ENCODE measurements at regions not wholly inside any gene's neighbourhood (a gene's known extent, or its start where the extent isn't known, plus 50 kb on each side); places are given as distances from the start of the nearest gene placed in this dataset.
A peak's percentile ranks its signal among the peaks of the same experiment; 100 is the strongest.
"Not testable (repeated sequence)": the region's sequence is repeated elsewhere in the genome, so short reads cannot be mapped to it uniquely, and the experiment has no call there.

DNA sequence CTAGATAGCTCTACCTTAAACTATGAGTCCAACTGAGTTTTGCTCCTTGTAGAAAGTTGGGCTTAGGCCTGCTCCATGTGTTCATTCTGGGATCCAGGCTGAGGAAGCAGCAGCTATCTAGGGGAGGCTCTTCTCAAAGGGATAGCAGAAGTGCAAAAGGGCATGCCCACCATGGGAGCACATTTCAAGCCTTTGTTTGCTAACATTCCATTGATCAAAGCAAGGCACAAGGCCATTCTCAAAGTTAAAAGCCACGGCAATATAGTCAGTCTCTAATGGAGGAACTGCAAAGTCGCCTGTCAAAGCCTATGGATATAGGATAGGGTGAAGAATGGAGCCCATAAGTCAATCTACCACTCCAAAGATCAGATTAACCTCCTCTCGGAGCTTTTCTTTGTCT is 488.1 kb upstream of the ARX start:
- no peak for DNase-seq

DNA sequence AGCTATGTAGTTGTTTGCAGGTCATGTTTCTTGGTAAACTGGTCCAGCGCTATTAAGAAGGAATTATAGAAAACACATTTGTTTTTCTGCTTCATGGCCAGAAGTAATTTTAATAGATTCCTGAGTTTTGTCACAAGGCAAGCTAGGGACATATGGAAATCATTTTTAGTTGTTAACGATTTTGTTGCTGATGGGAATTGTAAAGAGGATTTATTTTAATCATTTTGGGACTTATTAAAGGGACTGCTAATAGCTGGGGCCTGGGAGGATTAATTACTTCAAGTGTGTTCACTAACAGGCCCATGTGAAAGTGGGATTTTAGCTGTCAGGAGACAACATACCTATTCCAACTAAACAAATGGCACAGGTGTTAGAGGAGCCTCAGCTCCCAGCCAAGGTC is 492.0 kb upstream of the ARX start:
- no peak for DNase-seq

DNA sequence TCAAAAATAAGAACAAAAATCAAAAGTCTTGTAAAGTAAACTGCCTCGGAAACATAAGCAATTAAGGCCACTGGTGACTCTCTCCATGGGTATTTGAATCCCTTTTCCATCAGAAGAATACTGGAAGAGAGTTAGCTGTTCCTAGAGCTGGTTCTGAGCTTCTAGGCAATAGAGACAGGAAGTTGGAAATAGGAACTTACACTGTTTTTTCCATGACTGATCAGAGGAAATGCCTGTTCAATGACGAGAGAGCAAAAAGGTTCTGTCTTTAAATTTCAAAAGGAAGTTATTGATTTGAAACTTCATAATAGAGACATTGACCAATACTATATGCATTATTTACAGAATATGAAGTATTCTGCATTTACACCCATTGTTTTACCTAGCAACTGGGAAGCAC is 503.5 kb upstream of the ARX start:
- no peak for DNase-seq

DNA sequence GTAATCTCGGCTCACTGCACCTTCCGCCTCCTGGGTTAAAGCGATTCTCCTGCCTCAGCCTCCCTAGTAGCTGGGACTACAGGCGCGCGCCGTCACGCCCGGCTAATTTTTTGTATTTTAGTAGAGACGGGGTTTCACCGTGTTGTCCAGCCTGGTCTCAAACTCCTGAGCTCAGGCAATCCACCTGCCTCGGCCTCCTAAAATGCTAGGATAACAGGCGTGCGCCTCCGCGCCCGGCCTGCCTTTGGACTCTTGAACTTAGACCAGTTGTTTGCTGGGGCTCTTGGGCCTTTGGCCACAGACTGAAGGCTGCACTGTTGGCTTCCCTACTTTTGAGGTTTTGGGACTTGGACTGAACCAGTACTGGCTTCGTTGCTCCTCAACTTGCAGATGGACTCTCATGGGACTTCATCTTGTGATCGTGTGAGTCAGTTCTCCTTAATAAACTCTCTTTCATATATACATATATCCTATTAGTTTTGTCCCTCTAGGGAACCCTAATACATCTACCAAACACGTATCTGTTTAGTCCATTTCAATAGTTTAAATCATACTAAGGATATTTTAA is 506.8 kb upstream of the ARX start:
- DNase-seq: not testable (repeated sequence)

DNA sequence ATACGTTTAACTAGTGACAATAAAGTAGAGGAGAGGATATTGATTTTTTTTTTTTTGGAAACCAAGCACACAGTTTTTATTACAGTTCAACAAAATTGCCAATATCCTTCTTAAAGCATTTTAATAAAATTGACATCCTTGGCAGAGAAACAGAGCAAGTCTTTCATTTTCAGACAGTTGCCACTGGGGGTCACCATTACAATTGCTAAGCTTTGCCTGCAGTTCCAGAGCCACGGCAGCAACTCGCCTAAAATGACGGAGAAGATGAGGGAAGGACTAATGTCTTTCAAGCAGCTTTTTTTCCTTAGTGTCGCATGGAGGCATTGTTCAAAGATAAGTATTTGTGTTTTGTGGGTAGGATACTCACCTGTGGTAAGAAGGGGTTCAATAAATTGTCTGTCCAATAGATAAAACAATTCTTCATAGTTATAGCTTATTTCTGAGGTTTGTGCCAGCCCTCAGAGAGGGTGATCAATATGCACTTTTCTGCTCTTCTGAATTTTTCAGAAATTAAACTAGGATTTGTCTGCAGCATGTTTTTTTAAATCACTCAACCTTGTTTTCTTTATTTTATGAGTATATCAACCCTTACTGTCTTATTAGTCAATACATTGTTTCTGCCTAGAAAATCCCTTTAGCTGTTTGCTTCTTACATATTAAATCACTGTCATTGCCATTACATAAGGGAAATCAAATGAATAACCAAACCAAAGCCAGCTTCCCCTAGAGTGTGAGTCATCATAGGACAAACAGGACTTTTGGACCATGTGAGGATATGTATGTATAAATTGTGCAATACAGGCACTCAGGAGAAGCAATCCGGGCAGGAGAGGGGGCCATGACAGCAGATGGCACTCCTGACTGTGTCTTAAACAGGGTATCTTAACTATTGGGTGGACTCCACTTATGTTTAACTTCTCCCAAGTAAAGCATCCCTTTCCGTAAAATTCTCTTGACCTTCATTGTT is 508.1 kb upstream of the ARX start:
- DNase-seq: peak in 1 of 2 donors; percentile 40

DNA sequence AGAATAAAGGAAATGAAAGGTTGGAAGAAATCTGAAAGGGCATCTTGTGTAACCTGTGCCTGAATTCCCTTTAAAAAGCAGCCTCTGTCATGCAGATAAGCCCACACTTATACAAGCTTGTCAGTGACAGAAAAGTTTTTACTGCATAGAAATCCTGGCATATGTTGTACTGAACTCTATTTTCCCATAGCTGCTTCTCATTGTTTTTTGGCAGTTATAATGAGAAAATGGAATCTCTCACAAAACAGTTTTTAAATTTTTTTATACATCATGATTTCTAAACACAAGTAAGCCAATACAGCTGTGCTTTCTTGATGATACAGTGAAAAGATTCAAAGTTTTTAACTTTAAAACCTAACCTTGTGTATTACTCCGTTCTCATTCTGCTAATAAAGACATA is 511.4 kb upstream of the ARX start:
- no peak for DNase-seq

DNA sequence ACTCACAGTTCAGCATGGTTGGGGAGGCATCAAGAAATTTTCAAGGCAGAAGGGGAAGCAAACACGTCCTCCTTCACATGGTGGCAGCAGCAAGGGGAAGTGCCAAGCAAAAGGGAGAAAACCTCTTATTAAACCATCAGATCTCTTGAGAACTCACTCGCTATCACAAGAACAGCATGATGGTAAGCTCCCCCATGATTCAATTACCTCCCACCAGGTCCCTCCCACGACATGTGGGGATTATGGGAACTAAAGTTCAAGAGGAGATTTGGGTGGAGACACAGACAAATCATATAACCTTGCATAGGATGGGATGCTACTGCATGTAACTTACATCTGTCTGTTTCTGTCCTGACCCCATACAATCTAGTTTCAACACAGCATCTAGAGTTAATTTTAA is 511.8 kb upstream of the ARX start:
- no peak for DNase-seq

DNA sequence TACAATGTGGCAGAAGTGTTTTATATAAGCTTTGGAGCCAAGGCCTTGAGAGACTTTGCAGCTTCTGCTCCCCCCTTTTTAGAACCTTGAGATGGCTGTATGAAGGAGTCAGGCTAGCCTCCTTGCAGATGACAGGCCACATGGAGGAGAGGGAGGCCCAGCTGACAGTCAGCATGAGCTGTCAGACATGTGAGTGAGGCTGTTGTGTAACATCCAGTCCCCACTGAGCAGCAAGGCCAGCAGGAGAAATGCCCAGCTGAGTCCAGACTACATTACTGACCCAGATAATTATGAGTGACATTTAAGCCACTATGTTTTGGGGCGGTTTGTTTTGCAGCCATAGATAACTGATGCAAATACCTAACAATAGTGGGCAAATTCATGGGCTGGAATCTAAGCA is 515.3 kb upstream of the ARX start:
- no peak for DNase-seq

DNA sequence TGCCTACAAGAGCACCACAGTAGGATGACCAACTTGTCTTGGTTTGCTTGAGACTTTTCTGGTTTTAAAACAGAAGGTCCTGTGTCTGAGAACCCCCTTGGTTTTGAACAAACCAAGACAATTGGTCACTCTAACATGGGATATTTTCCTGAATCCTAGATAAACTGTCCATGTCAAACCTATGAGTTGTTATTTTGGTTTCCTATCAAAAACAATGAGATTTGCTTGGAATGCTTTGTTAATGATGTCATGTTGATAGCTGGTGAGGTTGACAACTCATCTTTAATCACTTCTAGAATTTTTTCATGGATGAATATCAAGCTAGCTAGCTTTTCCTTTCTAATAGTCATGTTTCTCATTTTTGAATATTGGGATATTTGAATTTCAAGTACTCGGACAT is 518.3 kb upstream of the ARX start:
- no peak for DNase-seq

DNA sequence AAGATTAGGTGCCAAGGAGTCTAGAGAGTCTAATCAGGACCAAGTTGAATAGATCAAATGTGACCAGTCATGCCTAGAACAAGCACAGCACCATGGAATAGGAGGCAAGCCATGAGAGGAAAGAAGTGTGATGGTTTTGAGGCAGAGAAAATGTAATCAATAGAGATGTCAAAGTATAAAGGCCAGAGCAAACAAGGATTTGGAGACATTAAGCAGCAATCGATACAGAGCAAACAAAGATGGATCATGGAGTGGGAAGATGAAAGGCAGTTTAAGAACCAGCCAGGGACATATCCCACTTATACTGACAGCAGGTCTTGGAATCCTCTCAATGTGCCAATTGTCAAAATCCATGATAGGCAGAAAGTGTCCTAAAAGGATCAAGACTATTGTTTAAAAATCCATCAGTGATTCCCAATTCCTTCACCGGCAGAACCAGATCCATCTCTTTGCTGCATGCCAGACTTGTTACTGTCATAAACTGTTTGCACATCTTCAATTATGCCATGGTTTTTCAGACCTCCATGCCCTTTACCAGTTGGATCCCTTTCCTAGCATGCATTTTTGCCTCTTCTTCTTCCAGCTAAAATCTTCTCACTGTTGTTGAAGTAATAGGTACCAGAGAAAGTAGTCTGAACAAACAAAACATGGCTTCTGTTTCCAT is 520.7 kb upstream of the ARX start:
- no peak for DNase-seq

DNA sequence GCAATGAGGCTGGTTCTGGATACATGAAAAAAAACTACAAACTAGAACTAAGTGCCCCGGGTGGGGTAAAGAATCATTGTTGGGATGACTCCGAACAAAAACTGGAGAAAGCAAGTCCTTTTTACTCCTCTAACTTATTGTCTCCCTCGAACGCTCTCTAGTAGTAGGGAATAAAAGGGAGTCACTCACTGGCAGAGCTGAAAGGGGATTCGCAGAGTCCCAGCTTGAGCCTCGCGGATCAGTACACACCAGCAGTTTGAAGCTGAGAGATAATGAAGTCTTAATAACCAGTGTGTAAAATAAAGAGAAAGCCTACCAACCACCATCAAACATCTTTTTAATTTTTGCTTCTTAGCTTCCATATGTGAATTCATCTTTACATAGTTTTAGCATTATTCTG is 521.9 kb upstream of the ARX start:
- no peak for DNase-seq

DNA sequence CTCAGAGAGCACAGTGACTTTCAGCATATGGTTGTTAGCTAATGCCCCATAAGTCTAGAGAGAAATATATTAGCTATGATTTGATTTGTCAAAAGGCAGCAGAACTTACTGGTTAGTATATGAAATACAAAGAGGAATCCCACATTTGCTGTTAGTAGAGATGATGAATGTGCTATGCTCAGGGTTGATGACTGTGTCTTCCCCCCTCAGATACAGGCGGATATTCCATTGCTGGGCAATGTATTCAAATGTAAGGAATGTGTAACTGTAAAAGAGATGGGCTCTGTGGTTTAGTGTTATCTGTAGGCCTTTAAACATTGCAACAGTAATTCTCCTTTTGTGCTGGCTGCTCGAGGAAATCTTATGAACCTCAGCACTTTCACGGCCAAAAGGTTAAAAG is 528.9 kb upstream of the ARX start:
- no peak for DNase-seq

DNA sequence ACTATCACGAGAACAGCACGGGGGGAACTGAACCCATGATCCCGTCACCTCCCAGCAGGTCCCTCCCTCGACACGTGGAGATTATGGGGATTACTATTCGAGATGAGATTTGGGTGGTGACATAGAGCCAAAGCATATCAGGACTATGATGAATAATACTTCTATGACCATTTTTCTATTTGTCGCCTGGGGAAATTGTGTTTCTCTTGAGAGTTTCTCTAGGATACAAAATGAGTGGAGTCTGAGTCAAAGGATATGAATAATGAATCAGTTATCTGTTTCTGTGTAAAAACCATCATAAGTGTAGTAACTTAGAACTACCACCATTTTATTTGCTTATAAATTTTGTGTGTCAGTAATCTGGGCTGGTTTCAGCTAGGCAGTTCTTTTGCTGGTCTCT is 533.0 kb upstream of the ARX start:
- no peak for DNase-seq

DNA sequence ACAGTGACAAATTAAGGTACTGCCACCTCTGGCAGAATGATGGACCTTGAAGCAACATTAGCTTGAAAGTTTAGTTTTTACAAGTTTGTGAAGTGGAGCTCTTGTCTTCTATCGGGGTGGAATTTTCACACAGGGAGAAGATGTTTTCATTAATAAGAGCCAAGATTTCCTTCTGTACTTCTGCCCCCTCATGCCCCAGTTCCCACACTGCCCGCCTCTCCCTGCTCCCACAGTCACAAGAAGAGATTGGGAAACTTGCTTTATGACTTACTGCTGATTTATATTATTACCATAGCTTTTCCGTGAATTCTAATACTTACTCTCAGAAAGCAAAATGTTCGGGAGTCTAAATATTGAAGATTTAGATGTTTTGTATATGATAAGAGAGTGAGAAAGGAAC is 539.8 kb upstream of the ARX start:
- DNase-seq: no peak

DNA sequence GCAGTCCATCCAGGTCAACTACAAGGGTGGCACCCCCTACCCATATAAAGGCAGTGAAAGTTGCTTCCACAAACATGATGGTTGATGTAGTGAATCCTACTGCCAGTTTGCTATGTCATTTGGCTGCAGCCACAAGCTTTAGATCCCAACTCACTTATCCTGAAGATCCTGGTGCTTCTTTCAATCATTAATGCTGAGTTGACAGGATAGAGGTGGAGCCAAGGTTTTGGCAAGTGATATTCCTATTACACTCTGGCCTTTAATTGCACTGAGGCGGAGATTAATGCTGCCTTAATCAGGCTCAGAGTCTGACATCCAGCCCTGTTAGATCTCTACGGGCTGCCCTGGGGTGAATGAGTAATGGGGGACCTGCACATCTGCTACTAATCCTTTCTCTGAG is 542.4 kb upstream of the ARX start:
- DNase-seq: no peak

DNA sequence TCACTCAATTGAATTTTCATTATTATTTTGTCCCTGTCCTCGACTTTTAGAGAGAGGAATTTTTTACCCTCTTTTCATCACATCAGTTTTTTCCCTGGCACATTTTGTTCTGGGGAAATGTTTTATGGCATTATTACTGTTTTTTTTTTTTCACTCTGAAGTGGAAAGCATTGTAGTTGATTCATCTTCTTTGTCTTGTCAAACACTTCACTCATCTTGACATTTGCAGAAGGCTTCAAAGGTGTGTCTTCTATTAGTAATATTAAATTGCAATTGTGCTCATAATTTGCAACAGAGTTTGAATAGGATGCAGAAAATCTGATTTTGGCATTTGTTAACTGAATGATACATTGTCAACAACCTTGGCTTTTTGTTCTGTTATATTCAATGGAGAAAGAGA is 545.4 kb upstream of the ARX start:
- DNase-seq: no peak

DNA sequence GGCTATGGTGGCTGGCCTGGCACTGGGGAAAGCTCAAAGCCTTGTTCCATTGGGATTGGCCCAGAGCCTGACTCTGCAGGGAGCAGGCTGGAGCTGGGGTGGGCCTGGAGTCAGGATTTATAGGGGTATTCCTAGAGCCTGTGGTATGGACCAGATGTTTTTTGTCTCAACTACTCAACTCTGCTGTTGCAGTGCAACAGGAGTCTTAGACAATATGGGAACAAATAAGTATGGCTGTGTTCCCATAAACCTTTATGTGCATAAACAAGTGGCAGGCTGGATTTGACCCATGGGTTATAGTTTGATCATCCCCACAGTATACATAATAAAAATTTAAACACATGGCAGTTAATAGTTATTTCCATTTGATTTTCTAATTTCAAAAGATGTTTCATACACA is 557.9 kb upstream of the ARX start:
- DNase-seq: no peak

DNA sequence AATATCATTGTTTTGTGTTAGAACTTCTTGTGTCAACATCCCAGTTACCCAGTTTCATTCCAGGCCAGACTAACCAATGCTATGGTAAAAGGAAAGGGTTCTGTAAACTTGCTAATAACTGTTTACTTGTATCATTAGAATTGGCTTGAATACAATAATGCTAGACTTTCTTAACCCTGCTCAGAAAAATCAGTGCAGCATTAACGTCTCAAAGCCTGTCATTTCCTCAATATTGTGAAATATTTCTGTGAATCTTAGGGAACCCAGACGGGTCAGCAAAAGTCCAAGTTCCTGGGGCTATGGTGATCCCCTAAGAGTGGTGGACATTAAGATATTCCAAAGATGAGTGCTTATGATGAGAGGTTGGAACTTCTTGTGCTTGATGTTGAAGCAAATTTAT is 541.2 kb upstream of the MAGEB18 start:
- no peak for DNase-seq

DNA sequence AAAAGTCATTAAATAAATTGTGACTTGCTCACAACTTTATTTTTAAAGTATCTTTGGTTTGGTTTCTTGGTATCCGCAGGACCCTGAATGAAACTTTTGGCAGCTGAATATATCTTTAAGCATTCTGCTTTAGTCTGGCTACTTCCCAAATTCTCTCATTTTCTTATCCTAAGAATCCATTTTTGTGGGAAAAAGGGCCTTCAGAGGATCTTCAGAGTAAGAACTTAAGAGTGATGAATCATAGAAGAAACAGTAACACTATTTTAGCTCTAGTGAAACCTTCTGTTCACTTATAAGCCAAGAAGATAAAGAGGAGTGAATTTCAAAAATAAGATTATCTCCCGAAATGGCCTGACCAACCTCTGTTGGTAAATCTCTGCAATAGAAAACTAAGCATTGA is 540.6 kb upstream of the MAGEB18 start:
- no peak for DNase-seq

DNA sequence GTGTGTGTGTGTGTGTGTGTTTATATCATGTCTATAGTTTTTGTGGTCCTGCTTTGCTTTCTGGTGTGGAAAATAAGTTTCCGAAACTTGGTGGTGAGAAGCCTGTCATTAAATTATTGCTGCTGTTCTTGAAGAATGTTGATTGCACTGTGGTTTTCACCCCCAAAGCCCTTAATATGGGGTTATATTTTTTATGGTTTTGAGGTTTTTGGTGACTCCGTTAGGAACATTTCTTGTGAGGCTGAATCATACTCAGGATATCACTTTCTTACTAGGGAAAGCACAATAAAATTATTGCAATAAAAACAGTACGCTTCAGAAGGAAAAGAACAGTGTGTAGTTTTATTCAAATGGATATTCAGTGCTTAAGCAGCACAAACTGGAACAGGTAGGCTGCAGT is 539.1 kb upstream of the MAGEB18 start:
- no peak for DNase-seq

DNA sequence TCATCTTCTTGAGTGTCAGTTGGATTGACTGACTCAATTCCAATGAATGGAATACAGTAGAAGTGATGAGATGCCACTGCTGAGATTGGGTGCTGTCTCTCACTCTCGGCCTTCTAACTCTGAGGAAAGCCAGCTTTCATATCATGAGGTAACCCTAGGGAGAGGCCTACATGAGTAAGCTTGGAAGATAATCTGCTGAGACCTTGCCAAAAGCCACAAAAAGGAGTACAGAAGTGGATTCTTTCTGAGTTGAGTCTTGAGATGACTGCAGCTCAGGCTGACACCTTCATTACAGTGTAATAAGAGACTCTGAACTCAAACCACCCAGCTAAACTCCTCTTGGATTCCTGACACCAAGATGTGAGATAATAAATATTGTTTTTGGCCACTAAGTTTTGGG is 537.4 kb upstream of the MAGEB18 start:
- DNase-seq: no peak

DNA sequence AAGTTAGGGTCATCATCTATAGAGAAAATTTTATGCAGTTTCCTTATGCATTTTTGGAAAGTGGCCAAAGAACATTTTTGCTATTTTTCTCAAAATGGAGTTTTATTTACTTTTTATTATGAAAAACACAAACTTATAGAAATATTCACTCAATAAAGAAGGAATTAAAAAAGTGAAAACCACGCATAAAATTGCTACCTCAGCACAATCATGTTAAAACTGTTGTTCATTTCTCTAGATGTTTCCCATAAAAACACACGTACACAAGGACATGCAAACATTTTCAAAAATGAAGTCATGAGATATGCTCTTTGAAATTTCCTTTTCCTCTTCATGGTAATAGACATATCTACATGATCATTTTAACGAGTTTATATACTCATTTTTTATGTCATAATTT is 536.8 kb upstream of the MAGEB18 start:
- DNase-seq: no peak

DNA sequence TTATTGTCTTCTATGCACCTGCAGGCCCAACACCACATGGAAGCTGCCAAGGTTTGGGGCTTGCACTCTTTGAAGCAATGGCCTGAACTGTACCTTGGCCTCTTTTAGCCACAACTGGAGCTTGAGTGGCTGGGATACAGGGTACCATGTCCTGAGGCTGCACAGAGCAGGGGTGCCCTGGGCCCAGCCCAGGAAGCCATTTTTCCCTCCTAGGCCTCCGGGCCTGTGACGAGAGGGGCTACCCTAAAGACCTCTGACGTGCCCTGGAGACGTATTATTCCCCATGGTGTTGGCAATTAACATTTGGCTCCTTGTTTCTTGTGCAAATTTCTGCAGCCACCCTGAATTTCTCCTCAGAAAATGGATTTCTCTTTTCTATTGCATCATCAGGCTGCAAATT is 519.9 kb upstream of the MAGEB18 start:
- DNase-seq: no peak

DNA sequence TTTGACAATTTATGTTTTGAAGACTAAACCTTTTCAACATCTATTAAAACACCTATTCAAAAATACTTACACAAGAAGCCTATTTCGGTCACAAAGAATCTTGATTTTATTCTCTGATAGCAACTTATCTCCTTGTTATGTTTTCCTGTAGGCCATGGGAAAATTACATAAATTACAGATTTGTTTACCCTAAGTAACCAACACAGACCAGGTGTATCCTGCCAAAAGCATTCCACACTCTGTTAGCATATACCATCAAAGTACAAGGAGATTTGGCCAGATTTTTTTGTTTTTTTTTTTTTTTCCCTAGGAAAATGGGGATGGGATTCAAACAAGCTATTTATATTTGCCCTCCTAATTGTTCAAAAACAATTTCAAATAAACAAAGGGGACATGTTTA is 497.9 kb upstream of the MAGEB18 start:
- no peak for DNase-seq

Measured in hippocampal formation (tissue), 2 donors.